ENCODE measurements at regions not wholly inside any gene's neighbourhood (a gene's known extent, or its start where the extent isn't known, plus 50 kb on each side); places are given as distances from the start of the nearest gene placed in this dataset.

DNA sequence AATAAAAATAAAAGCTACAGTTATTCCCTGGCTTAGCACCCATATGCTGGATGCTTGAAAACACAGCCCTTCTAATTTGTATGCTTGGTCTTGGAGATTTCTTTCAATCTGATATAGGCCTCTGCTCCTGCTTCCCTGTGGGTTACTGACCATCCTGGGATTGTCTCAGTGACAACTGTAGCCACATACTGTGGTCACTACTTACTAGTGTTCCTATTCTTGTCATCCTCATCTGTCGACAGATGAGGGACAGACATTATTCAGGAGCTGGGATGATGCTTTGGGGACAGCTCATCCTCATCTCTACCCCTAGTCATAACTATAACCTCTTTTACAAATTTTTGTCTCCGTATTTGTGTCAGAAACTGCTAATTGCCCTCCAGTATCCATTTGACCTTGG is 388.9 kb upstream of the MAP3K7 start:
- TF ChIP-seq, protein P1, sequence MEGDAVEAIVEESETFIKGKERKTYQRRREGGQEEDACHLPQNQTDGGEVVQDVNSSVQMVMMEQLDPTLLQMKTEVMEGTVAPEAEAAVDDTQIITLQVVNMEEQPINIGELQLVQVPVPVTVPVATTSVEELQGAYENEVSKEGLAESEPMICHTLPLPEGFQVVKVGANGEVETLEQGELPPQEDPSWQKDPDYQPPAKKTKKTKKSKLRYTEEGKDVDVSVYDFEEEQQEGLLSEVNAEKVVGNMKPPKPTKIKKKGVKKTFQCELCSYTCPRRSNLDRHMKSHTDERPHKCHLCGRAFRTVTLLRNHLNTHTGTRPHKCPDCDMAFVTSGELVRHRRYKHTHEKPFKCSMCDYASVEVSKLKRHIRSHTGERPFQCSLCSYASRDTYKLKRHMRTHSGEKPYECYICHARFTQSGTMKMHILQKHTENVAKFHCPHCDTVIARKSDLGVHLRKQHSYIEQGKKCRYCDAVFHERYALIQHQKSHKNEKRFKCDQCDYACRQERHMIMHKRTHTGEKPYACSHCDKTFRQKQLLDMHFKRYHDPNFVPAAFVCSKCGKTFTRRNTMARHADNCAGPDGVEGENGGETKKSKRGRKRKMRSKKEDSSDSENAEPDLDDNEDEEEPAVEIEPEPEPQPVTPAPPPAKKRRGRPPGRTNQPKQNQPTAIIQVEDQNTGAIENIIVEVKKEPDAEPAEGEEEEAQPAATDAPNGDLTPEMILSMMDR (conservative IDR thresholded peaks at IDR 0.05; ENCODE audit: low read depth, low read length) = no peak
- no peak for TF ChIP-seq EZH2 (IDR thresholded peaks at IDR 0.05; ENCODE audit: borderline replicate concordance, low read depth, low read length, poor library complexity, severe bottlenecking)
- CTCF ChIA-PET = no interaction called here
- no peaks in the 10 kb centered on the region for H3K9me3 ChIP-seq (ENCODE audit: low read depth, low read length, poor library complexity, severe bottlenecking)
- H3K27ac ChIP-seq (ENCODE audit: low read depth, low read length, poor library complexity, severe bottlenecking) = no peak overlapping the region
- no peak for DNase-seq (ENCODE audit: low spot score)
- no TSS peak for BruUV-seq (replicated peaks)
- no peaks in the 10 kb centered on the region for H3K27me3 ChIP-seq (replicated peaks; ENCODE audit: insufficient read depth, low read depth, low read length, poor library complexity)
- no peaks in the 10 kb centered on the region for H3K36me3 ChIP-seq (ENCODE audit: insufficient read depth, low read length, poor library complexity, severe bottlenecking)
- H3K4me3 ChIP-seq (ENCODE audit: low read depth, low read length, poor library complexity, severe bottlenecking) = no peak overlapping the region
- intact Hi-C loops (cut with micrococcal nuclease; ENCODE audit: unreplicated experiment) = no loop called here
- POLR2A ChIA-PET (ENCODE audit: low non-redundant PET) = no interaction called here
- H3K4me1 ChIP-seq (ENCODE audit: insufficient read depth, low read length, poor library complexity, severe bottlenecking) = no peaks in the 10 kb centered on the region

DNA sequence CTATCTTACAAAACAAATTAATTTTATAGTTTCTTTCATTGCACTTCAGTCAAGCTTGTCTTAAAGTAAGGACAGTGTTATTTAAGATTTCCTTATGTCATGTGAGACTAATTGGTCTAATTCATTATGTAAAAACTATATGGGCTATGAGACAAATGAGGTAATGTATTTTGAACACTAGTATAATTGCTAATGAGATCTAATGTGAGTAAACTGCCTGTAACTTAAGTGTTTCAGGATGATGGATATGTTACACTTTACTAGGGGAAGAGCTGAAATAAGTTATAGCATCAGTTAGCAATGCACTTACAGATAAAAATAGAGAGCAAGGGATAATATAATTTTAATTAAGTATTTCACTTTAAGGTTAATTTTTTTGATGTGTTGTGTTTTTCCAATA is 386.3 kb upstream of the MAP3K7 start:
- Histone ChIP-seq H3K4me3 (ENCODE audit: low read depth, low read length, poor library complexity, severe bottlenecking) (no peak overlapping the region), H3K9me3 (ENCODE audit: low read depth, low read length, poor library complexity, severe bottlenecking) (no peaks in the 10 kb centered on the region), H3K4me1 (ENCODE audit: insufficient read depth, low read length, poor library complexity, severe bottlenecking) (no peaks in the 10 kb centered on the region), H3K27me3 (replicated peaks; ENCODE audit: insufficient read depth, low read depth, low read length, poor library complexity) (no peaks in the 10 kb centered on the region), H3K27ac (ENCODE audit: low read depth, low read length, poor library complexity, severe bottlenecking) (no peak overlapping the region), H3K36me3 (ENCODE audit: insufficient read depth, low read length, poor library complexity, severe bottlenecking) (no peaks in the 10 kb centered on the region)
- POLR2A ChIA-PET (ENCODE audit: low non-redundant PET) = no interaction called here
- BruUV-seq (replicated peaks) = no TSS peak
- no peak for DNase-seq (ENCODE audit: low spot score)
- TF ChIP-seq, protein P1 (conservative IDR thresholded peaks at IDR 0.05; ENCODE audit: low read depth, low read length) = no peak
- no peak for TF ChIP-seq EZH2 (IDR thresholded peaks at IDR 0.05; ENCODE audit: borderline replicate concordance, low read depth, low read length, poor library complexity, severe bottlenecking)
- CTCF ChIA-PET = no interaction called here
- intact Hi-C loops (cut with micrococcal nuclease; ENCODE audit: unreplicated experiment) = no loop called here

DNA sequence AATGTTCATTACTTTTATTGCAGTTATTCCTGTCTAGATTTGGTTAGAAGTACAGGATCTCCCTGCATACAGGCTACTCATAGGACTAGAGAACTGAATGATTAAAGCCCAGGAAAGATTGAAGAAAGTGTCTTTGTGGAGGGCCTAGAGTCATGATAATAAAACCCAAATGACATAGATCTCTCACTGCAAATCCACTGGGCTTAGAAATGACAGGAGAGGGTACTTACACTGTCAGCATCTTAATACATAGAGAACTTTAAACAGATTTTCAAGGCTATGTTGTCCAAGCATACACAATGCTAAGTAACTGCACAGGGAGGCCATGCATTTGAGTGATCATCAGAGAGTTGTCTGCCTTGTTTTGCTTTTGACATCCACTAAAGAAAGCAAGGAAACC is 383.8 kb upstream of the MAP3K7 start:
- Histone ChIP-seq H3K4me3 (ENCODE audit: low read depth, low read length, poor library complexity, severe bottlenecking) (no peak overlapping the region), H3K27me3 (replicated peaks; ENCODE audit: insufficient read depth, low read depth, low read length, poor library complexity) (no peaks in the 10 kb centered on the region), H3K9me3 (ENCODE audit: low read depth, low read length, poor library complexity, severe bottlenecking) (no peaks in the 10 kb centered on the region), H3K27ac (ENCODE audit: low read depth, low read length, poor library complexity, severe bottlenecking) (no peak overlapping the region), H3K4me1 (ENCODE audit: insufficient read depth, low read length, poor library complexity, severe bottlenecking) (no peaks in the 10 kb centered on the region), H3K36me3 (ENCODE audit: insufficient read depth, low read length, poor library complexity, severe bottlenecking) (no peaks in the 10 kb centered on the region)
- POLR2A ChIA-PET (ENCODE audit: low non-redundant PET) = no interaction called here
- CTCF ChIA-PET = no interaction called here
- no peak for DNase-seq (ENCODE audit: low spot score)
- no TSS peak for BruUV-seq (replicated peaks)
- TF ChIP-seq, protein P1 (conservative IDR thresholded peaks at IDR 0.05; ENCODE audit: low read depth, low read length) = no peak
- no peak for TF ChIP-seq EZH2 (IDR thresholded peaks at IDR 0.05; ENCODE audit: borderline replicate concordance, low read depth, low read length, poor library complexity, severe bottlenecking)
- intact Hi-C loops (cut with micrococcal nuclease; ENCODE audit: unreplicated experiment) = no loop called here

All from A673 (cell line).